HG03469 (cell line): ENCODE measurements at regions not wholly inside any gene's neighbourhood (a gene's known extent, or its start where the extent isn't known, plus 50 kb on each side); places are given as distances from the start of the nearest gene placed in this dataset.
"Not testable (repeated sequence)": the region's sequence is repeated elsewhere in the genome, so short reads cannot be mapped to it uniquely, and the experiment has no call there.

Source experiments
- ATAC-seq: cut with Tn5 transposase; IDR thresholded peaks from one replicate; pipeline ENCODE4 v1.9.1; 2021; ENCODE audit warnings: mild to moderate bottlenecking, moderate library complexity, moderate number of reproducible peaks; ENCODE audit not compliant: unreplicated experiment

DNA sequence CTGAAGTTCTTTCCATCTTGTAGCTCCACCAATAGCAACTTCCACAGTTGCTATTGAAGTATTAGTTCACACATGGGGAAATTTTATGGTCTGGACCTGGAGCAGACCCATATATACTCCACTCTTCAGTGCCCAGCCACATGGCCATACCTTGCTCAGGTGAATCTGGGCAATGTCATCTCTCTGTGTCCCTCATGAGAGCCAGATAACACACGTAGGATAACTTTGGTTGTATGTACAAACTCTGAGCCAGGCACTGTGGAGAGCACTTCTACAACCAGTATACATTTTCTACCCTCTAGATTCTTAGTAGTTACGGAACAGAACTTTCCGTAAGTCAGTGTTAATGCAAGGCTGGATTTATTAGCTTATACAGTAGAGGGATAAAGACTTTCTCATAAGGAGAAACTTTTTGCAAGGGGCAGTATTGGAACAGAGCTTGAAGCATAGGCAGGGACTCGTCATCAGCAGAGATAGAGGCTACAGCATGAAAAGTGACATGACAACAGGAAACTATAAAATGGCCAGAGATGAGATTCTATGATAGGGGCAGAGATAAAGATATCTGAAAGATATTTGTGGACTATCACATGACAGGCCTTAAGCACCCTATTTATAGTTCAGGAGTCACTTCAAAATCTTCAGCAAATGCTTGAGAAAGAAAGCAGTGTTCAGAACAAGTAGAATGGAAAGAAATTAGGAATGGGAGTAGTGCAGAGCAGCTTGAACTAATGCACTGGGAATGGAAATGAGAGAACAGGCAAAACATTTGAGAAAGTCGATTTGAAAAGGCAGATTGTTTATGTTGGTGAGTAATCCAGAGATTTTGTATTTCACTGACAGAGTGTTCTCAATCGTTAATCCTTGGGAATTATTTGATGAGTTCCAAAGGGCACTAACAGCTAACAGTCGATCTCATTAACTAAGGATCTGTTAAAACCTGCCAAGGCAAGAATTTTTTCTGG lies 481.8 kb downstream of the USP25 start:
- ATAC-seq = no peak

DNA sequence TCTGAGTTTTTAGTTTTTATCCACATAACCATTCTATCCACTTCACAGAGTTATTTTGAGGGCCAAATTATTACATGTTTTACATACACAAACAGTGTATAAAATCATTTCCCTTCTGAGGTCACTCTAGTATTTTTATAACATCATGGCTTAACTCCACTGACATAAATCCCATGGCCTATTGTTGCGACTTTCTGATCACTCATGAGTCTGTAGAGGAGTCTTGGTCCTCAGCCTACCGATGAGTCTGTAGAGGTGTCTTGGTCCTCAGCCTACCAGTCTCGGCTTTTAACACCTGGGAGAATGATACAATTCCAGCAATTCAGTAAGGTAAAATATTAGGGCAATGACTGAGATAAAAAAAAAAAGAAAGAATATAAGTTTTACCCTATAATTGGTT lies 483.7 kb downstream of the USP25 start:
- no peak for ATAC-seq

DNA sequence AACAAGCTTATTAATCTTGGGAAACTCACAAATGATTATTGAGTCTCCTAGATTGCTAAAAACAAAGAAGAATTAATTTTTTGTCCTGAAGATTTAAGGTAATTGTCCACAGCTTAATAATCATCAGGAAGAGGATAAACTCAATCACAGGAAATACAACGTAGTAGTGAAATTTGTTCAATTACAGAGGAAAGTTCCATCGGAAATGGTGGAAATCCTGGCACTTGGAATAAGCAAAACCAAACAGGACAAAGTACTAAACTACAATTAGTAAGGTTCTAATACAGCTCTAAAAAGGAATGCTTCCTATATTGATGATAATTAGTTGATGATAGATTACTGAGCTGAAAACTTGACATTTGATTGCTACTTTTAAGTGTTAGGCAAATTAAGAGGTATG lies 485.4 kb downstream of the USP25 start:
- no peak for ATAC-seq

DNA sequence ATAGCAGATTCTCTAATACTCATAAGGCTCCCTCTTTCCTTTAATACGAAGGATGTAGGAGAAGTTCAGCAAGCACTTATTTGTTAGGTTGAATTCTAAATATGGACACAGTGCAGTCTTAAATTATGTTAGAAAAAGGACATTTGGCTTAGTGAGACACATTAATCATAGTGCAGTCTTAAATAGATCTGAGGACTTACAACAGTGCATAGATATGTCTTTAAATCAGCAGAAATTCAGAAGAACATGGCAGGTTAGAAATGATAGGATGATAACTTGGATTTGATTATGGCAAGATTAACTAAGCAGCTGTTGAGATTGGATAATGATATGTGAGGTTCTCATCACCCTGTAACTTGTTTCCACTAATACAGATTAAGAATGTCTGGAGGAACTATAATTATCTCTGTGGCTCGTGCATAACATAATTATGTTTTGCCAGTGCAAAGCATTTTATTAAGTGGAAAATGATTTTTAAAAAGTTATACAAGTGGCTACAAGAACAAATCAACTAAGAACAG lies 485.9 kb downstream of the USP25 start:
- no peak for ATAC-seq

DNA sequence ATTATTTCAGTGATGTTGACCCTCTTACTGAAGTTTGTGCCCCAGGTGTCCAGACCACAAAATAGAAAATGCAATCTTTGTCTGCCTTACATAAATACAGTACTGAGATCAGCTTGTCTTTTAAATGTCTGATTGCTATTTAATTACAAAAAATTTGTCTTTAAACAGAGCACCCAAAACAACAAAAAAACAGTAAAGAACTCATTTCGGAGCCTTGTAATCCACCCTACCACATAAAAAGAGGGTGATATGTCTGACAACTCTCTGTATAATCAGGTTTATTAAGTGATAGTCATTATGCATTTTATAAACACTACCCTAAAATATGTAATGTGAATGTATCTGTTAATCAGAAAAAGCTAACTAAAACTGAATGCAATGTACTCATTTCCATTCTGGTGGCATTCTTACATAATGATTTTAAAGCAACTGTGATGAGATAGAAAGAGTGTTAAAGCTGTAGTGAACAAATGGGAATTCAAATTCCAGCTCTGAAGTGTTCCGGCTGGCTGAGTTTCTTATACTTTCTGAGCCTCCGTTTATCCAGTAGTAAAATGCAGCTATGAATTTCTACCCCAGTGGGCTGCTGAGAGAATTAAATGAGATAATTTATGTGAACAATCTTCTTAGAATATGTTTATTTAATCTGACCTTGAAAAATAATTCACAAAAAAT lies 486.6 kb downstream of the USP25 start:
- ATAC-seq = no peak

DNA sequence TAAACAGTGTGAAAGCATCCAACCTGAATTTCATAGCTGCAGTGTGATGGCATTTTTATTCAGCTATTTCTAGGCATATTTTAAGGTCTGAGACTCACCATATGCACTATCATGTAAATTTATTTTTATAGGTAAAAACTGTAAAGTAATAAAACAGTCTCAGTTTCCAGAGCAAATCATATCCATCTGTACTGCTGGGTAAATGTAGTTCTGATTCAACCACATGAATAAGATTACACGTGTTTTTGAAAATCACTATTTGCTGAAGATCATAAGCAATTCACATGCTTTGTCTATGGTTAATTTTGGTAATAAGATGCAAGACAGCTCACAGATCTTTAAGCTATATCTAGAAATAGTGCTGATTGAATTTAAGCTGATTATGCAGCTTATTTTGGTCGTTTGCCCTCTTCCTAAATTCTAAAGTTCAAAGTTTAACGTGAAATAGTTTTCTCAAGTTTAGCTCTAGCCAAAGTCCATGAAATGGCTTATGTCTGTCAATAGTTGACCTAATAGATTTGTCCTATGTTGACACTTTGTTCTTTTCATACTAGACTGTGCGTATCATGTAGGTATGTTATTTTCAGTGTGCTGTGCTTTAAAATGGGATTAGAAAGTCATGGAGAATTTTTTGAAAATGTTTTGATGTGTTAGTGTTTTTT lies 489.0 kb downstream of the USP25 start:
- ATAC-seq = no peak

DNA sequence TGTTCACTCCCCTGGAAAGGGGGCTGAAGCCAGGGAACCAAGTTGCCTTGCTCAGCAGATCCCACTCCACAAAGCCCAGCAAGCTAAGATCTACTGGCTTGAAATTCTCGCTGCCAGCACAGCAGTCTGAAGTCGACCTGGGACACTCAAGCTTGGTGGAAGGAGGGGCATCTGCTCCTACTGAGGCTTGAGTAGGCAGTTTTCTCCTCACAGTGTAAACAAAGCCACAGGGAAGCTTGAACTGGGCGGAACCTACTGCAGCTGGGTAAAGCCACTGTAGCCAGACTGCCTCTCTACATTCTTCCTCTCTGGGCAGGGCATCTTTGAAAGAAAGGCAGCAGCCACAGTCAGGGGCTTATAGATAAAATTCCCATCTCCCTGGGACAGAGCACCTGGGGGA lies 495.0 kb downstream of the USP25 start:
- ATAC-seq = not testable (repeated sequence)

DNA sequence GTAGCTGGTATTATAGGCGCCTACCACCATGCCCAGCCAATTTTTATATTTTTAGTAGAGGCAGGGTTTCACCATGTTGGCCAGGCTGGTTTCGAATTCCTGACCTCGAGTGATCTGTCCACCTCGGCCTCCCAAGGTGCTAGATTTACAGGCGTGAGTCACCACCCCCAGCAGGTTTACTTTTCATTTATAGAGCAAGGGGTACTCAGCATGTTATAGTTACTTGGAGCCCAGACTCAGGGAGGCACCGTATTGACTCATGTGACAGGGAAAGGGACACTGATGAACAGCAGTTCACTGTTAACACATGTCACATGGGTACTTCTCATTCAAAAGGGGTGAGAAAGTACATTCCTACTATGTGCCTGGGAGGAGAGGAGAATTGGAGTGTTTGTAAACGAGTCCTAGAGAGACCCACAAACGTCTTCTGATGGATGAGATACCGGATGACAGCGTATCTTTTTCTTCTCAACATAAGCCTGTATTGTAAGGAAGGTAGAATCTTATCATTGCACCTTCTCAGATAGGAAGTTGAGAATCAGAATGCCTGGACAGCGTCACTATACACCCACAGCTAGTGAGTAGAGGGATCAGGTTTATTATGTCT lies 510.0 kb downstream of the USP25 start:
- ATAC-seq = no peak

DNA sequence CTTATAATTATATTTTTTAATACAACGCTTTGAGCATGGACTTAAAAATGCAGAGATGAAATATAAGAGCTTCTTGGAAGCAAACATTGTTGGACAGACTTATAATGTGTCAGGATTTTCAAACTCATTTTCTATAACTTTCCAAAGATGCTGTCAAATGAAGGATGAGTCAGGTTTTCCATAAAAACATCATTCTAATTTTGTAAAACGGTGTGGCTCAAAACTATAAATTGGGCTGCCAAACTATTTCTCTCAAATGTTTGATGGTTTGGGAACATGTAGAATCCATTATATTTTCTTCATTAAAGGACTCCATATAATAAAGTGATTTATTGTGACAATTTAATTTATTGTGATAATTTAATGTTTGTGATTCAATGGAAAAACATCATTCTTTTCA lies 511.2 kb downstream of the USP25 start:
- no peak for ATAC-seq

DNA sequence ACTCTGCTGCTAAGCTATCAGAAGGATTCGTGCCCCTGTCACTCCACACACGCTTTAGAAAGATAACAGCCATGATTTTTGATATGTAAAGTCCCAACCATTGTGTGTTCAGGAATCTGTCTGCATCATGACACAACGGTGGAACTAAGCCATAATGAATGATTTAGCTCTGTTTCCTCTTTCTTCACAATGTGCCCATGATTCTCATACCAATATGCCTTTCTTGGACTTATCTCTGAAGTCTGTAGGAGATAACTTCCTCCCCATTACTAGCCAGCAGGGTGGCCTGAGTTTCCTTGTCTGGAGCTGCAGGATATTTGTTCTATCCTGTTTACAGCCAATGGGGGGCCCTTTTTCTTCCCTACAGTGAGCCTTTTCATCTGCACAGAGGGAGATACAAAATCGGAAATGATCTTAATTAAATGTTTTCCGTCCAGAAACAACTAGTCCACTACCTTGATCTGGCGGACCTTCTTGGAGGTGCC lies 511.7 kb downstream of the USP25 start:
- ATAC-seq = no peak

DNA sequence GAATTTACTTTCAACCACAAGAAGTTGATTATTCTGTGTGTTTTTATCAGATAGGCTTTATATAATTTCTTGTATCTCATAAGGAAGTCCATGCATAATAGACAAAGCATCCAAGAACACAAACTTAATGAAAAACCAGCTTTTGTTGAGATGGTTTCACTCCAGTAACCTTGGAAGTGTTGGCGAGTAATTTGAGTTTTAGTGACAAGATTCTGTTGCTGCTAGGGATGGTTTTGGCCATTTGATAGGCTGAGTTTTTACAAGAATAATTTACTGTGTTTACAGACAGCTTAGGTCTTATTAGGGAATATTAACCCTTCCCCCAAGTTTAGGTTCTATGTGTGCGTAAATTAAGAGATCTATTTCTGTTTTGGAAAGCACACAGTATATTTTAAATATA lies 513.6 kb downstream of the USP25 start:
- no peak for ATAC-seq

DNA sequence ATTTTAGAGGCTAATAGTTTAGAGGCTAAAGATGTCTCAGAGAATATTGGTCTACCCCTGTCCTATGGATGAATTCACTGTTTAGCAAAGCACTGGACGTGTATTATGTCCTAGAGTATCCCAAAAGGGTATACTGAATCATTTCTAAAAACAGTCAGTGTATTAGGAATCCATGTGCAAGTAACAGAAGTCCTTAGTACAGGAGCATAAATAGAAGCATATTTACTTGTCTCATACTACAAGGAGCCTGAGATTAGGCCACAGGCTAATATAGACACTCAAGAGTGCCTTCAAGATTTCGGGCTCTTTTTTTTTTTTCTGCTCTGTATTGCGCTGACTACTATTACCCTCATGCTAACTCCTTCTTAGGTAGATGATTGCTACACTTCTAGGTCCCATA lies 518.9 kb downstream of the USP25 start:
- ATAC-seq = no peak

DNA sequence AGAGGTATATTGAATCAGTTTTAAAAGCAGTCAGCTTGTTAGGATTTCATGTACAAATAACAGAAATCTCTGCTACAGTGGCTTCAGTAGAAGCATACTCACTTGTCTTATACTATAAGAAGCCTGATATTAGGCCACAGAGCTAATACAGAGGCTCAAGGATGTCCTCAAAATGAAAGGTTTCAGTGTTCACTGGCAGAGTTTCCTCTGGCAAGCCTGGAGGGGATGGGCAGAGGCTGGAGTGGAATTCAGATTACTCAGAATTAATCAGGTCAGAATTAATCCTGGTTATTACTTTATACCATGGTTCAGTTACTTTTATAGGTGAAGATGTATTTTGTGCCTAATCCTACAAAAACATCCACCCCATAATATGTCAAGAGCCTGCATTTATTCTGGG lies 520.5 kb downstream of the USP25 start:
- no peak for ATAC-seq

DNA sequence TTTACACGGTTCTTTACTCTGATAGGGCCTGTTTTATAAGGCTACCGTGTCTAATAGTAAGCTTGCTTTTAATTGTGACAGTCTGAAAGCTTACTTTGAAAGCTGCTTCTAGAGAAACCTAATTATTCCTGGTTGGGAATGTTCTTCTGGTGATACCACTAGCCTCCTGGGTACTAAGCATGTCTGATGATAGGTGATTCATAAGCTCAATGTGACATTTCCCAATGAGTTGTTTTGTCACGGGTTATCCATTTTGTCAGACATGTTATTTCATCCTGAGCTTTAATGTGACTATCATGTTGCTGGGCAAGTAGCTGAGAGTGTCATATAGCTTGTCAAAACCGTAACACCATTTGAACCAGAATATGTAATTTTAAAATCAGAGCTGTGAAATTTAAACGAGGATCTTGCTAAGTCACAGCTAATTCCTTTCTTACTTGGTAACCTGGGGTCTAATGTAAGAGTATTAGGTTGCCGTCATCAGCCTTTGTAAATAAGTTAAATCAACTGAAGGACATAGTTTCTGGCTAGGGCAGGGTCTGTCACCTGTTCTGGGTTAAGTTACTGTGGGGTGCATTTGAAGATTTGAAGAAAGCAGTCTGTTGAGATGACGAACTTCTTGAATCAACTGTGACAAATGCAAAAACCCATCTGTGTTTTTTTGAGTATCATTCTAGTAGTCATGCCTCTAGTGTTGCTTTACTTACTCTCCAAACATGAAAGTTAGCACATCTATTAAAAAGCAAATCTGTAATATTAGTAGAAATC lies 529.2 kb downstream of the USP25 start:
- ATAC-seq = no peak

DNA sequence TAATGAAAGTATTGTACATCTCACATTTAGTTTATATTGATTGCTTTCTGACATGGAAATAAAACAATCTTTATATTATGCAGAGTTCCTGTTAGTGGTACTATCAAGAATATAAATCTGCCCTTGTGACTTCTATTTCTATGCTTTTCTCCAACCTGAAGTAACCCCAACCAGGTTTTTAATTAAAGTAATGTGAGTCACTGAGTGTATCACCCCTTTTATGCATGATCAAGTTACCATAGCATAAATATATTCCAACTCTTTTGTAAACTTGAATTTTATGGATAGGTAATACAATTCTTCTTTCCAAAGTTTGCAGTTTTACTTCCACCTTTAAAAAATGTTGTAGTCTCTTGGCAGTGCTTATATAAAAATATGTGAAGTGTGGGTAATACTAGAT lies 532.3 kb downstream of the USP25 start:
- ATAC-seq = no peak

DNA sequence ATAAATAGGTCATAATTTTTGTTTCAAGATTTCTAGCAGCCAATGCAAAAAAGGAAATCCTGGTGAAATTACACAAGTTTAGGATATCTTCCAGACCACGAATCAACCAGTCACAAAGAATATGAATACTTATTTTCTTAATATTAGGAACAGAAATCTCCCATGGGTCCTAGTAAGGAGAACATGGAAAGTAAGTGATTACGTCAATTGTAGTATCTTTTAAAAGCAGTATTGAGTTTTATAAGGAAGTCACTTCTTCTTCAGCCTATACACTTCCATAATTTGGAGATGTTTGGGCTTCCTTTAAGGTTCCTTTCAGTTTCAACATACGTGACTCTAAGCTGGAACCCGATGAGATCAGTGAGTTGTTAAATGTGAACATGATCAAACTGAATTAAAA lies 534.5 kb downstream of the USP25 start:
- ATAC-seq = no peak

DNA sequence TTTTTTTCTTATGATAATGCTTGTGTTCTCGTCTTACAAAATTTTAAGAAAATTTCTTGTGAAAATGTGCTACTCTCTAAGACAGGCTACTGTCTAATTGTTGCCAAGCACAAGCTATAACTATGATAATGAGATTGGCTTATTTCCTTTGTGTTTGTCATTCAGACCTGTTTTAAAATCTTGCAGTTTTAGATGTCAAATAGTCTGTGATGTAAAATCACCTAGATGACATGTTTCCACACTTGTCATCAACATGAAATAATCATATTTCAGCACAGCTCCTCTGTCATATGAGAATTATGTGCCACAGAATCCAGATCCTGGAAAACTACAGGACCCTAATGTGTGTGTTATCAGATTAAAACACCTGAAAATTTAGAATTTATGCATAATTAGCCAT lies 539.7 kb downstream of the USP25 start:
- ATAC-seq = no peak

DNA sequence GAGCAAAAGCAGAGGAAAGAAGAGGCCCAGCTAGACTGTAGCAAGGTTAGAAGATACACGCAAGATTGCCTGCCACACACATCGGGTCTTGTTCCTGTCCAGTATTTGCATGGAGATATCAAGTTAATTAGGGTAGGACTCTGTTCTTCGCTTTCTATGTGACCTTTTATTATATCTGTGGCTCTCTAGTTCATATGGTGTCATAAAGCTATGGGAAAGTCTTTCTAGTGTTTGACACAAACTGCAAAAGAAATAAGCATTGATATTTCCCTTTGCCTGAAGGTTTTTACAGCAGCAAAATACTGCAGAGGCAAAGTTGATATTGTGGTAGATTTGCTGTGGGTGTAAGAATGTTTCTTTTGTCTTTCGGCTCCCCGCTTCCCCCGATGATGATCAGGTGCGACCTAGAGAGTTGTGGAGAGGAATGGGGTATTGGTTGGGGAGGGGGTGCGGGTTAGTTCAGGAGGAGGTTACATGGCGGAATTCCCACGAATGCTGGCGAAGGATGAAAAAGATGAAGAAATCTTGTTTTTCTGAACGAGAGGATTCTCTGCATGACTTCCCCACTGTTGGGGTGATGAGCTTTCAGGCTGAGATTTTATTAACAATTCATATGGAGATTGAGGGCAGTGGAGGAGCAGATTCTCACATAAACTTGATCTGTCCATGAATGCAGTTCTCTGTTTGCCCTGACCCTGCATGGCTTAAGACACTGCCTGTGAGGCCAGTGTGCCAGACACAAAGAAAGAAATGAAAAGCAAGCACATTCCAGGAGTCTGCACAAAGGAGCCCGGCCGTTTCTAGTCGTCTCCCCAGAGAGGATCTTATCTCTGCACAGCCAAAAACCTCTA lies 550.2 kb downstream of the USP25 start:
- ATAC-seq = no peak

DNA sequence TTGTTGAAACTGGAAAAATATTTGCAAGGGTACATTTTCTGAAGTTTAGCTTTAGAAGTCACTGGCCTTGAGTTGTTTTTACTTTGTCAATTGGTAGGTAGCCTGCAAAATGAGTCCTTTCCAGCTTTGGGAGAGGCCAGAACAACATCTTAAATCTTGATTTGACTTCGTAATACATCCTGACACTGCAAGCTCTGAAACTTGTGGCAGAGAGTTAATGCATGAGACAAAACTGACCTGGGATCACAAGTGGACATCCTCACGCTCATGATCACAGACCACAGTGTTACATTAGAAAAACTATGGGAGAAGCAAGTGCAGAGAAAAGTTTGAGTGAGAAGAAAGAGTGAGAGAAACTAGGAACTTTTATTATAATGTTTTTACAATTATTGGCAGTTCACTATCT lies 550.9 kb downstream of the USP25 start:
- no peak for ATAC-seq
